ENCODE measurements at regions not wholly inside any gene's neighbourhood (a gene's known extent, or its start where the extent isn't known, plus 50 kb on each side); places are given as distances from the start of the nearest gene placed in this dataset.
"Not testable (repeated sequence)": the region's sequence is repeated elsewhere in the genome, so short reads cannot be mapped to it uniquely, and the experiment has no call there.

DNA sequence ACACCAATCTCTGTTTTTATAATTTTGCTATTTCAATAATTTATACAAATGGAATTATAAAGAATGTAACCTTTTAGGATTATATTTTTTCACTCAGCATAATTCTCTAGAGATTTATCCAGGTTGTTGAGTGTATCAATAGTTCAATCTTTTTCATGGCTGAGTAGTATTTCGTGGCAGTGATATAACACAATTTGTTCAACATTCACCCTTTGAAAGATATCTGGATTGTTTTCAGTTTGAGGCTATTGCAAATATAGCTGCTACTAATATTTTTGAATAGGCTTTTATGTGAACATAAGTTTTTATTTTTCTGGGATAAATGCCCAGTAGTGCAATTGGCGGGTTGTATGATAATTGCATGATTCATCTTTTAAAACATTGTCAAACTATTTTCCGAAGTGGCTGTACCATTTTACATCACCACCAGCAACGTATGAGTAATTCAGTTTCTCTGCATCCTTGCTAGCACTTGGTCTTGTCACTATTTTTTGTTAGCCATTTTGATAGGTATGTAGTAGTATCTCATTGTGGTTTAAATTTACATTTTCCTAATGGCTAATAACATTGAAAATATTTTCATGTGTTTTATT lies 55.6 kb upstream of the ABCD3 start:
- Histone ChIP-seq H3K4me1 (ENCODE audit: control insufficient read depth, insufficient read depth, low read length) (no peaks in the 10 kb centered on the region), H3K27me3 (ENCODE audit: control insufficient read depth, insufficient read depth, low read length) (no peaks in the 10 kb centered on the region), H3K4me3 (ENCODE audit: low read length) (no peak overlapping the region), H3K27ac (ENCODE audit: low read length) (no peak overlapping the region), H3K36me3 (ENCODE audit: control insufficient read depth, insufficient read depth, low read length) (no peaks in the 10 kb centered on the region), H3K9me3 (replicated peaks; ENCODE audit: control insufficient read depth, low read depth, low read length) (no peaks in the 10 kb centered on the region)
- DNase-seq, result no peak
- no CpG with 5 or more reads among the region's 4 CpGs for WGBS (ENCODE audit: insufficient coverage)

DNA sequence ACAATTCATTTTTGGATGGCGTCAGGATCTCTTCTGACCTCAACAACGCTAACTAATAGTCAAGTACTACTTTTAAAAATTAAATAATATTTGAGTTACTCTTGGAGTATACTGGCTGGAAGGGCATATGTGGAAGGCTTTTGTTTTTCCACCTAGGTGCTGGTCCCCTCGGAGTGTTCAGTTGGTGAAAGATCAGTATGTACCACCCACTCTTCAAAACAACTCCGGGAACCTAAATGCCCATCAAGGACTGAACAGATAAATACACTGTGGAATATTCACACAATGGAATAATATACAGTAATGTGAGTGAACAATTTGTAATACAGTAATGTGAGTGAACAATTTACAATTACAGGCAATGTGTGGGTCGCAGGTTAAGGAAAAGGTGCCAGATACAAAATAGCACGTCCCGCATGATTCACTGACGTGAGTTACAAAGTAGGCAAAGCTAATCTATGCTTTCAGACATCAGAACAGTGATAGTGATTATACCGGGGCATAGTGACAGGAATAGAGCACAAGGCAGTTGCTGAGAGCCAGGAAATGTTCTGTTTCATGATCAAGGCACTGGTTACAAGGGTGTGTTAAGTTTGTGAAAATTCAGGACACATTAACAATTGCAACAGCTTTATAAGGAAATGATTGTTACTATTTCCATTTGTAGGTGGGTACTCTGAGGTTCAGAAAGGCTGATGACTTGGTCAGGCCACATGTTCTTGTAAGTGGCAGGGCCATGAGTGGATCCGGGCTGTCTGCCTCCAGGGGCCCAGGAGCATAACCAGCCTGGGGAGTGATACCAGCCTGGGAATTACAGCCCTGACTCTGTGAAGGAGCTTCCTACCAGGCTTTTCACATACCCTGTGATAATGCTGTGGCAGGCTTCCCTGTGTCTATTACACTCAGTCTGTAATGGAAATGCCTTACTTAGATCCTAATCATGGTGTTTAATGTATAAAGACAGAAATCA lies 59.3 kb upstream of the ABCD3 start:
- no peaks in the 10 kb centered on the region for H3K36me3 ChIP-seq (ENCODE audit: control insufficient read depth, insufficient read depth, low read length)
- no peak for DNase-seq
- WGBS (ENCODE audit: insufficient coverage), result 87% methylated on average over 6 of the region's 10 CpGs
- H3K27me3 ChIP-seq (ENCODE audit: control insufficient read depth, insufficient read depth, low read length), result peaks cover 3% of the 10 kb centered on the region
- H3K4me3 ChIP-seq (ENCODE audit: low read length), result no peak overlapping the region
- no peaks in the 10 kb centered on the region for H3K4me1 ChIP-seq (ENCODE audit: control insufficient read depth, insufficient read depth, low read length)
- H3K27ac ChIP-seq (ENCODE audit: low read length), result no peak overlapping the region
- no peaks in the 10 kb centered on the region for H3K9me3 ChIP-seq (replicated peaks; ENCODE audit: control insufficient read depth, low read depth, low read length)

DNA sequence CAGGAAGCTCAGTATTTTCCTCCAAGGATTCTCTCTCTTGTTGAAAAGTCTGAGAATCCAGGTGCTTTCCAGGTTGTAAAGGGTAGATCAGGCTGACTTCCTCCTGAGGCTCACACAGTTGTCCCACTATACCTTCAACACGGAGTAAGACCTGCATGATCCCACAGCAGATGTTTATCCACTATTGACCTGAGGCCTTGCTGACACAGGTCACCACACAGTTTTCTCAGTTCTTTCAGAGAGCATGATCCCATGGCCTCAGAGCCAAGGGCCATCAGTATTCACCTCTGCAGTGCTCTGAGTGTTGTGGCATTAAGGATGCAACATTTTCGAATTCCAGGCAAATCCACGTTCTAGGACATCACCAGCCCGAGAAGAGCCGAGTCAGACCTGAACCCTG lies 60.5 kb upstream of the ABCD3 start:
- Histone ChIP-seq H3K27ac (ENCODE audit: low read length) (no peak overlapping the region), H3K36me3 (ENCODE audit: control insufficient read depth, insufficient read depth, low read length) (no peaks in the 10 kb centered on the region), H3K4me1 (ENCODE audit: control insufficient read depth, insufficient read depth, low read length) (no peaks in the 10 kb centered on the region), H3K27me3 (ENCODE audit: control insufficient read depth, insufficient read depth, low read length) (peaks cover 3% of the 10 kb centered on the region), H3K4me3 (ENCODE audit: low read length) (no peak overlapping the region), H3K9me3 (replicated peaks; ENCODE audit: control insufficient read depth, low read depth, low read length) (no peaks in the 10 kb centered on the region)
- 90% methylated on average over 4 of the region's 5 CpGs for WGBS (ENCODE audit: insufficient coverage)
- DNase-seq, result no peak

GRCh38 chr1:94355485-94355980 lies 62.7 kb upstream of the ABCD3 start:
- Histone ChIP-seq H3K27ac (ENCODE audit: low read length) (no peak overlapping the region), H3K4me1 (ENCODE audit: control insufficient read depth, insufficient read depth, low read length) (no peaks in the 10 kb centered on the region), H3K27me3 (ENCODE audit: control insufficient read depth, insufficient read depth, low read length) (peaks cover 3% of the 10 kb centered on the region), H3K4me3 (ENCODE audit: low read length) (no peak overlapping the region), H3K9me3 (replicated peaks; ENCODE audit: control insufficient read depth, low read depth, low read length) (no peaks in the 10 kb centered on the region), H3K36me3 (ENCODE audit: control insufficient read depth, insufficient read depth, low read length) (no peaks in the 10 kb centered on the region)
- WGBS (ENCODE audit: insufficient coverage), result no CpG with 5 or more reads among the region's 3 CpGs
- no peak for DNase-seq

DNA sequence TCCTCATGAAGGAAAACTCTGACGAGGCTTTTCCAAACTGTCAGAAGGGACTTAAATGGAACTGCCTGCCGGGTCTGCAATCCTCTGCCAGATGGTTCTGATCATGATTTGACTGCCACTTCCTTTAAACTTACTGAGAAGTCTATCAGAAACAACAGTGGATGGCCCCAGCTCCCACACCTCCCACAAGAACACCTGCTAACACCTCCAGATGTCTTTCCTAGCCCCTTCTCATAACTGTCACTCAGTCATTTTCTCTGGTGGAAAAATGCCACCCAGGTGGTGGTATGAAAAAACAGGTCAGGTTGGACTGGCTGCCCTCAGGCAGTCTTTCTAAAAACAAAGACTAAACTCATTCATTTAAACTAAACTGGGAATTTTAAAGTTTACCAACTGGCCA lies 66.7 kb upstream of the ABCD3 start:
- Histone ChIP-seq H3K4me1 (ENCODE audit: control insufficient read depth, insufficient read depth, low read length) (no peaks in the 10 kb centered on the region), H3K27me3 (ENCODE audit: control insufficient read depth, insufficient read depth, low read length) (peaks cover 3% of the 10 kb centered on the region), H3K9me3 (replicated peaks; ENCODE audit: control insufficient read depth, low read depth, low read length) (no peaks in the 10 kb centered on the region), H3K27ac (ENCODE audit: low read length) (no peak overlapping the region), H3K4me3 (ENCODE audit: low read length) (no peak overlapping the region), H3K36me3 (ENCODE audit: control insufficient read depth, insufficient read depth, low read length) (no peaks in the 10 kb centered on the region)
- no peak for DNase-seq
- WGBS (ENCODE audit: insufficient coverage), result 11% methylated on average over 2 of the region's 2 CpGs

GRCh38 chr1:94350350-94350924 lies 67.8 kb upstream of the ABCD3 start:
- no peak for DNase-seq
- Histone ChIP-seq H3K9me3 (replicated peaks; ENCODE audit: control insufficient read depth, low read depth, low read length) (no peaks in the 10 kb centered on the region), H3K4me3 (ENCODE audit: low read length) (no peak overlapping the region), H3K27ac (ENCODE audit: low read length) (no peak overlapping the region), H3K36me3 (ENCODE audit: control insufficient read depth, insufficient read depth, low read length) (no peaks in the 10 kb centered on the region), H3K4me1 (ENCODE audit: control insufficient read depth, insufficient read depth, low read length) (no peaks in the 10 kb centered on the region), H3K27me3 (ENCODE audit: control insufficient read depth, insufficient read depth, low read length) (peaks cover 3% of the 10 kb centered on the region)
- WGBS (ENCODE audit: insufficient coverage), result 43% methylated on average over 1 of the region's 1 CpG

DNA sequence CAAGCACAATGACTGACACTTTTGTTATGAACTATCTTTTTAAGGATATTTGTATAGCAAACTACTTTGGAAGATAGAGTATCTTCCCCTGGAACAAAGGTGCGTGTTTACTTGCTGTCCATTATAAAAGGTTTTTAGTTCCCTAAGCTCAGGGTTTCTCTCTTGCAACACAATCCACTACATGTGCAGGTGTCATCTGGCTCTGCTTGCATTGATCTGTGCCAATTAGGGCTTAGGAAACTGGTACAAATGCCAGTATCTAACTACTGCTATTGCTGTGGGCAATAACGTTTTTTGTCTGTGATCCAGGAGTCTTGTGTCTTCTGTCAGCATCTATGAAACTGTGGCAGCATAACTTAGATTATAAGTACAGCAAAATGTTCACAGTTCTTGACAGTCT lies 68.3 kb upstream of the ABCD3 start:
- Histone ChIP-seq H3K4me3 (ENCODE audit: low read length) (no peak overlapping the region), H3K4me1 (ENCODE audit: control insufficient read depth, insufficient read depth, low read length) (no peaks in the 10 kb centered on the region), H3K9me3 (replicated peaks; ENCODE audit: control insufficient read depth, low read depth, low read length) (no peaks in the 10 kb centered on the region), H3K36me3 (ENCODE audit: control insufficient read depth, insufficient read depth, low read length) (no peaks in the 10 kb centered on the region), H3K27ac (ENCODE audit: low read length) (no peak overlapping the region), H3K27me3 (ENCODE audit: control insufficient read depth, insufficient read depth, low read length) (peaks cover 3% of the 10 kb centered on the region)
- no peak for DNase-seq
- no CpG with 5 or more reads among the region's 2 CpGs for WGBS (ENCODE audit: insufficient coverage)

GRCh38 chr1:94348386-94348785 lies 69.8 kb upstream of the ABCD3 start:
- not testable (repeated sequence) for H3K9me3 ChIP-seq (replicated peaks; ENCODE audit: control insufficient read depth, low read depth, low read length); H3K27me3 ChIP-seq (ENCODE audit: control insufficient read depth, insufficient read depth, low read length); DNase-seq; H3K36me3 ChIP-seq (ENCODE audit: control insufficient read depth, insufficient read depth, low read length); H3K4me1 ChIP-seq (ENCODE audit: control insufficient read depth, insufficient read depth, low read length); H3K27ac ChIP-seq (ENCODE audit: low read length); H3K4me3 ChIP-seq (ENCODE audit: low read length)
- WGBS (ENCODE audit: insufficient coverage), result no CpG with 5 or more reads among the region's 2 CpGs

DNA sequence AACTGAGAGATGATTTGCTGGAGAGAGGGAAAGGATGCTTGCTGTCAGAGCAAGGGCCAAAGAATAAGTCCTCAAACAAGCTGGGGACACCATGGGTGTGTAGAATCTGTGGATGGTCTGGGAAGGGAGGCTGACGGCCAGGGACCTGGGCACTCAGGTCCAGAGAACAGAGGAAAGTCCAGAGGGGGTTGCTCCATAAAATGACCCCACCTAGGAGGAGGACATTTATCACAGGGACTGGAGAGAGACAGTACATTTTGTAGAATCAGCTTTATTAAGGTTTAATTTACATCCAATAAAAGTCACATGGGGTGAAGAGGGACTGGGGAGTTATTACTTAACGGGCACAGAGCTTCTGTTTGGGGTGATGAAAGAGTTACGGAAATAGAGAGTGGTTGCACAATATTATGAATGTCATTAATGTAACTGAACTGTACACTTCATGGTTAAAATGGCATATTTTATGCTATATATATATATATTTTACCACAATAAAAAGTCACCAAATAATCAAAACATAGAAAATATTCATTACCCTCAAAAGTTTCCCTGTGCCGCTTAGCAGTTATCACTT lies 73.0 kb upstream of the ABCD3 start:
- Histone ChIP-seq H3K9me3 (replicated peaks; ENCODE audit: control insufficient read depth, low read depth, low read length) (no peaks in the 10 kb centered on the region), H3K4me1 (ENCODE audit: control insufficient read depth, insufficient read depth, low read length) (no peaks in the 10 kb centered on the region), H3K27me3 (ENCODE audit: control insufficient read depth, insufficient read depth, low read length) (no peaks in the 10 kb centered on the region), H3K27ac (ENCODE audit: low read length) (no peak overlapping the region), H3K36me3 (ENCODE audit: control insufficient read depth, insufficient read depth, low read length) (no peaks in the 10 kb centered on the region), H3K4me3 (ENCODE audit: low read length) (no peak overlapping the region)
- DNase-seq, result no peak
- no CpG with 5 or more reads among the region's 4 CpGs for WGBS (ENCODE audit: insufficient coverage)

GRCh38 chr1:94342416-94342815 lies 75.8 kb upstream of the ABCD3 start:
- no peak for DNase-seq
- Histone ChIP-seq H3K36me3 (ENCODE audit: control insufficient read depth, insufficient read depth, low read length) (no peaks in the 10 kb centered on the region), H3K27ac (ENCODE audit: low read length) (no peak overlapping the region), H3K9me3 (replicated peaks; ENCODE audit: control insufficient read depth, low read depth, low read length) (no peaks in the 10 kb centered on the region), H3K4me3 (ENCODE audit: low read length) (no peak overlapping the region), H3K27me3 (ENCODE audit: control insufficient read depth, insufficient read depth, low read length) (no peaks in the 10 kb centered on the region), H3K4me1 (ENCODE audit: control insufficient read depth, insufficient read depth, low read length) (no peaks in the 10 kb centered on the region)
- WGBS (ENCODE audit: insufficient coverage), result no CpG with 5 or more reads among the region's 3 CpGs
